GM23338 (cell line): ENCODE measurements at regions not wholly inside any gene's neighbourhood (a gene's known extent, or its start where the extent isn't known, plus 50 kb on each side); places are given as distances from the start of the nearest gene placed in this dataset.

Experiments used
- ATAC-seq: fragments of 200-7000 bp; cut with Tn5 transposase; 3 replicates; pipeline ENCODE4 v1.9.1; 2020
- DNase-seq: peaks from one replicate; pipeline ENCODE4 v3.0.0-alpha.2; 2015; ENCODE audit warnings: low spot score
- H2AFZ ChIP-seq: fragments of 200-600 bp; sonication (generic); 2 replicates; pipeline ENCODE4 v1.8.0; 2016; ENCODE audit warnings: antibody characterized with exemption, mild to moderate bottlenecking, moderate library complexity
- H3F3A ChIP-seq: fragments of 200-600 bp; sonication (generic); replicated peaks from 2 replicates; pipeline ENCODE4 v1.8.0; 2017; ENCODE audit warnings: antibody characterized with exemption, mixed run types, low read depth
- H3K27ac ChIP-seq: fragments of 200-600 bp; sonication (generic); 2 replicates; pipeline ENCODE4 v1.6.1; 2016; ENCODE audit warnings: low read depth
- H3K27me3 ChIP-seq: fragments of 200-600 bp; sonication (generic); 2 replicates; pipeline ENCODE4 v1.8.0; 2016; ENCODE audit warnings: mild to moderate bottlenecking, mixed run types, moderate library complexity; ENCODE audit not compliant: insufficient read depth
- H3K36me3 ChIP-seq: fragments of 200-600 bp; sonication (generic); 2 replicates; pipeline ENCODE4 v1.8.0; 2016; ENCODE audit warnings: mild to moderate bottlenecking; ENCODE audit not compliant: insufficient read depth
- H3K4me1 ChIP-seq: fragments of 200-600 bp; sonication (generic); 2 replicates; pipeline ENCODE4 v1.8.0; 2016; ENCODE audit warnings: mild to moderate bottlenecking, moderate library complexity; ENCODE audit not compliant: insufficient read depth
- H3K4me2 ChIP-seq: fragments of 200-600 bp; sonication (generic); 2 replicates; pipeline ENCODE4 v1.7.1; 2017; ENCODE audit warnings: mixed run types
- H3K4me3 ChIP-seq: fragments of 200-600 bp; sonication (generic); 2 replicates; pipeline ENCODE4 v1.6.1; 2016; ENCODE audit warnings: mixed run types
- H3K79me2 ChIP-seq: fragments of 200-600 bp; sonication (generic); replicated peaks from 2 replicates; pipeline ENCODE4 v1.8.0; 2017; ENCODE audit warnings: mild to moderate bottlenecking; ENCODE audit not compliant: insufficient read depth
- H3K9me2 ChIP-seq: fragments of 200-600 bp; sonication (generic); 2 replicates; pipeline ENCODE4 v1.8.0; 2017; ENCODE audit not compliant: insufficient read depth
- H4K20me1 ChIP-seq: fragments of 200-600 bp; sonication (generic); replicated peaks from 2 replicates; pipeline ENCODE4 v1.8.0; 2017; ENCODE audit warnings: mild to moderate bottlenecking; ENCODE audit not compliant: insufficient read depth
- H3K27ac Mint-ChIP-seq: 2 replicates; pipeline ENCODE4 v1.8.0; 2020; ENCODE audit warnings: inconsistent platforms, mild to moderate bottlenecking, moderate library complexity, mixed read lengths
- H3K27me3 Mint-ChIP-seq: 3 replicates; pipeline ENCODE4 v1.8.0; 2022; ENCODE audit warnings: low read depth, mild to moderate bottlenecking, moderate library complexity, mixed read lengths, inconsistent platforms; ENCODE audit not compliant: insufficient read depth, poor library complexity
- H3K36me3 Mint-ChIP-seq: 3 replicates; pipeline ENCODE4 v1.8.0; 2021; ENCODE audit warnings: low read depth, mild to moderate bottlenecking, inconsistent platforms, moderate library complexity, mixed read lengths
- H3K4me1 Mint-ChIP-seq: 3 replicates; pipeline ENCODE4 v1.8.0; 2020; ENCODE audit warnings: mild to moderate bottlenecking, inconsistent platforms, mixed read lengths
- H3K4me3 Mint-ChIP-seq: 3 replicates; pipeline ENCODE4 v1.8.0; 2021; ENCODE audit warnings: moderate library complexity, mild to moderate bottlenecking, inconsistent platforms, mixed read lengths
- H3K9me3 Mint-ChIP-seq: 3 replicates; pipeline ENCODE4 v1.8.0; 2020; ENCODE audit warnings: moderate library complexity, mild to moderate bottlenecking, inconsistent platforms, mixed read lengths
- CTCF ChIP-seq, 2 experiments: fragments of 200-600 bp in 1 of 2; sonication (generic) in 1 of 2; conservative IDR thresholded peaks; 2 replicates each; pipeline versions ENCODE4 v1.5.1 to v1.6.1; 2016 to 2017; ENCODE audit warnings: antibody characterized with exemption in 2 of 2, low read depth in 2 of 2, mild to moderate bottlenecking in 2 of 2, moderate library complexity in 1 of 2
- ETS1 ChIP-seq: IDR thresholded peaks from 2 replicates; pipeline ENCODE4 v1.6.1; 2016; ENCODE audit warnings: antibody characterized with exemption
- EZH2 ChIP-seq: fragments of 200-600 bp; sonication (generic); IDR thresholded peaks from one replicate; pipeline ENCODE4 v1.8.0; 2017; ENCODE audit warnings: antibody characterized with exemption, mild to moderate bottlenecking, low read depth; ENCODE audit not compliant: unreplicated experiment
- EZH2phosphoT487 ChIP-seq: fragments of 200-600 bp; sonication (generic); IDR thresholded peaks from one replicate; pipeline ENCODE4 v1.8.1; 2018; ENCODE audit warnings: antibody characterized with exemption; ENCODE audit not compliant: unreplicated experiment
- NANOG ChIP-seq: IDR thresholded peaks from 2 replicates; pipeline ENCODE4 v1.6.1; 2016; ENCODE audit warnings: antibody characterized with exemption, borderline replicate concordance
- POLR2AphosphoS5 ChIP-seq: IDR thresholded peaks from 2 replicates; pipeline ENCODE4 v1.6.1; 2016; ENCODE audit warnings: antibody characterized with exemption, low read depth
- STAT1 ChIP-seq: IDR thresholded peaks from one replicate; pipeline ENCODE4 v1.6.1; 2016; ENCODE audit warnings: antibody characterized with exemption; ENCODE audit not compliant: unreplicated experiment
- ZNF114 ChIP-seq: fragments of 250-450 bp; sonication (Bioruptor Pico); IDR thresholded peaks from 2 replicates; pipeline ENCODE4 v1.5.0; 2020; ENCODE audit warnings: mild to moderate bottlenecking, moderate library complexity
- ZNF462 ChIP-seq: fragments of 250-450 bp; sonication (Bioruptor Pico); IDR thresholded peaks from 2 replicates; pipeline ENCODE4 v1.5.0; 2020; ENCODE audit warnings: mild to moderate bottlenecking, moderate library complexity
- TF ChIP-seq, protein P1 (sequence below): IDR thresholded peaks from one replicate; pipeline ENCODE4 v1.6.1; 2018; ENCODE audit warnings: antibody characterized with exemption; ENCODE audit not compliant: unreplicated experiment

DNA sequence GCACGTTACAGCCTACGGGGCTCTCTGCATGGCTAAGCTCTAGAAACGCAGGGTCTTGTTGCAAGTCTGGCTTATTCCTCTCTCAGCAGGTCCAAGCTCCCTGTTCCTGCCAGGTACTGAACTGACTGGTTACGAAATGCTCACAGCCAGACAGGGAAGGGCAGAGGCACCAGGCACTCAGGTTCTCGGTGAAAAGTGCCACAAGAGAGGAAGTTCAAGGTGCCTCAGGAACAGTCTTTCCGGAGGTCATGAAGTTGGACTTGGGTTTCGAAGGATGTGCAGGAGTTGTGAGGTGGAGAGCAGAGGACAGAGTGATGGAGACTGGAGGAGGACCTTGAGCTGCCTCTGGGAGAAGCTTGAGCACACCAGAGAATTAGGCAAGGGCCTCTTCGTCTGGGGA is 124.7 kb upstream of the GSE1 start:
- Histone ChIP-seq H3K27ac (no peak overlapping the region), H2AFZ (no peak overlapping the region), H3K36me3 (no peaks in the 10 kb centered on the region), H3K4me2 (no peak overlapping the region), H3K9me2 (no peaks in the 10 kb centered on the region), H3K27me3 (no peaks in the 10 kb centered on the region), H3K4me3 (no peak overlapping the region), H3F3A (no peaks in the 10 kb centered on the region), H3K79me2 (no peaks in the 10 kb centered on the region), H3K4me1 (peaks cover 13% of the 10 kb centered on the region), H4K20me1 (peaks cover 3% of the 10 kb centered on the region; the same call in 1 of the 2 replicates)
- Mint-ChIP-seq H3K4me1 (peaks cover 27% of the 10 kb centered on the region), H3K36me3 (no peaks in the 10 kb centered on the region), H3K9me3 (no peaks in the 10 kb centered on the region), H3K27ac (no peak overlapping the region), H3K27me3 (peaks cover 17% of the 10 kb centered on the region), H3K4me3 (no peak overlapping the region)
- TF ChIP-seq, protein P1, sequence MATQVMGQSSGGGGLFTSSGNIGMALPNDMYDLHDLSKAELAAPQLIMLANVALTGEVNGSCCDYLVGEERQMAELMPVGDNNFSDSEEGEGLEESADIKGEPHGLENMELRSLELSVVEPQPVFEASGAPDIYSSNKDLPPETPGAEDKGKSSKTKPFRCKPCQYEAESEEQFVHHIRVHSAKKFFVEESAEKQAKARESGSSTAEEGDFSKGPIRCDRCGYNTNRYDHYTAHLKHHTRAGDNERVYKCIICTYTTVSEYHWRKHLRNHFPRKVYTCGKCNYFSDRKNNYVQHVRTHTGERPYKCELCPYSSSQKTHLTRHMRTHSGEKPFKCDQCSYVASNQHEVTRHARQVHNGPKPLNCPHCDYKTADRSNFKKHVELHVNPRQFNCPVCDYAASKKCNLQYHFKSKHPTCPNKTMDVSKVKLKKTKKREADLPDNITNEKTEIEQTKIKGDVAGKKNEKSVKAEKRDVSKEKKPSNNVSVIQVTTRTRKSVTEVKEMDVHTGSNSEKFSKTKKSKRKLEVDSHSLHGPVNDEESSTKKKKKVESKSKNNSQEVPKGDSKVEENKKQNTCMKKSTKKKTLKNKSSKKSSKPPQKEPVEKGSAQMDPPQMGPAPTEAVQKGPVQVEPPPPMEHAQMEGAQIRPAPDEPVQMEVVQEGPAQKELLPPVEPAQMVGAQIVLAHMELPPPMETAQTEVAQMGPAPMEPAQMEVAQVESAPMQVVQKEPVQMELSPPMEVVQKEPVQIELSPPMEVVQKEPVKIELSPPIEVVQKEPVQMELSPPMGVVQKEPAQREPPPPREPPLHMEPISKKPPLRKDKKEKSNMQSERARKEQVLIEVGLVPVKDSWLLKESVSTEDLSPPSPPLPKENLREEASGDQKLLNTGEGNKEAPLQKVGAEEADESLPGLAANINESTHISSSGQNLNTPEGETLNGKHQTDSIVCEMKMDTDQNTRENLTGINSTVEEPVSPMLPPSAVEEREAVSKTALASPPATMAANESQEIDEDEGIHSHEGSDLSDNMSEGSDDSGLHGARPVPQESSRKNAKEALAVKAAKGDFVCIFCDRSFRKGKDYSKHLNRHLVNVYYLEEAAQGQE: no peak
- TF ChIP-seq NANOG (no peak), EZH2phosphoT487 (no peak), CTCF (conservative IDR thresholded peaks at IDR 0.05; ENCODE audit: low read depth in 2 of 2) (no peak), POLR2AphosphoS5 (no peak), ZNF114 (no peak), STAT1 (no peak), ETS1 (no peak), ZNF462 (CRISPR knock-in tag) (no peak), EZH2 (no peak)
- no peak for DNase-seq
- ATAC-seq: no peak
